MM.1S (cell line): ENCODE measurements at regions not wholly inside any gene's neighbourhood (a gene's known extent, or its start where the extent isn't known, plus 50 kb on each side); places are given as distances from the start of the nearest gene placed in this dataset.
"Not testable (repeated sequence)": the region's sequence is repeated elsewhere in the genome, so short reads cannot be mapped to it uniquely, and the experiment has no call there.

Source experiments
- DNase-seq: peaks from one replicate; pipeline ENCODE4 v3.0.0-alpha.2; 2015
- H2AFZ ChIP-seq: fragments of 300-600 bp; sonication (generic); 2 replicates; pipeline ENCODE4 v1.6.0; 2016; ENCODE audit warnings: antibody characterized with exemption, low read length
- H3F3A ChIP-seq: fragments of 300-600 bp; sonication (generic); 2 replicates; pipeline ENCODE4 v1.6.1; 2016; ENCODE audit warnings: mild to moderate bottlenecking, antibody characterized with exemption, low read length, moderate library complexity, mixed read lengths; ENCODE audit not compliant: insufficient read depth
- H3K27ac ChIP-seq: fragments of 300-600 bp; sonication (generic); 2 replicates; pipeline ENCODE4 v1.5.1; 2016; ENCODE audit warnings: mild to moderate bottlenecking, low read length
- H3K27me3 ChIP-seq: fragments of 300-600 bp; sonication (generic); replicated peaks from 2 replicates; pipeline ENCODE4 v1.6.0; 2016; ENCODE audit warnings: low read length; ENCODE audit not compliant: insufficient read depth
- H3K36me3 ChIP-seq: fragments of 300-600 bp; sonication (generic); replicated peaks from 2 replicates; pipeline ENCODE4 v1.6.1; 2016; ENCODE audit warnings: mild to moderate bottlenecking, low read length, mixed read lengths; ENCODE audit not compliant: insufficient read depth
- H3K4me1 ChIP-seq: fragments of 300-600 bp; sonication (generic); 2 replicates; pipeline ENCODE4 v1.6.1; 2016; ENCODE audit warnings: low read length, mixed read lengths
- H3K4me2 ChIP-seq: fragments of 300-600 bp; sonication (generic); 2 replicates; pipeline ENCODE4 v1.6.0; 2016; ENCODE audit warnings: low read depth, low read length
- H3K4me3 ChIP-seq: fragments of 300-600 bp; sonication (generic); 2 replicates; pipeline ENCODE4 v1.5.1; 2016; ENCODE audit warnings: low read length, mixed read lengths
- H3K79me2 ChIP-seq: fragments of 300-600 bp; sonication (generic); 2 replicates; pipeline ENCODE4 v1.6.1; 2016; ENCODE audit warnings: mixed run types, low read length, mixed read lengths
- H3K9ac ChIP-seq: fragments of 300-600 bp; sonication (generic); 2 replicates; pipeline ENCODE4 v1.6.1; 2016; ENCODE audit warnings: low read length, mixed read lengths
- H3K9me2 ChIP-seq: fragments of 300-600 bp; sonication (generic); replicated peaks from 2 replicates; pipeline ENCODE4 v1.6.1; 2016; ENCODE audit warnings: mild to moderate bottlenecking, low read length, mixed read lengths; ENCODE audit not compliant: insufficient read depth
- H3K9me3 ChIP-seq: fragments of 300-600 bp; sonication (generic); replicated peaks from 2 replicates; pipeline ENCODE4 v1.6.1; 2016; ENCODE audit warnings: mild to moderate bottlenecking, low read length, mixed read lengths; ENCODE audit not compliant: insufficient read depth
- H4K20me1 ChIP-seq: fragments of 300-600 bp; sonication (generic); 2 replicates; pipeline ENCODE4 v1.6.1; 2016; ENCODE audit warnings: mild to moderate bottlenecking, low read length, moderate library complexity, mixed read lengths; ENCODE audit not compliant: insufficient read depth
- EZH2 ChIP-seq: fragments of 300-600 bp; sonication (generic); optimal IDR thresholded peaks from 2 replicates; pipeline ENCODE3; 2017; ENCODE audit warnings: low read depth, mild to moderate bottlenecking, antibody characterized with exemption, low read length, mixed read lengths
- EZH2phosphoT487 ChIP-seq: fragments of 300-600 bp; sonication (generic); IDR thresholded peaks from 2 replicates; pipeline ENCODE4 v1.6.1; 2018; ENCODE audit warnings: antibody characterized with exemption, low read length
- TF ChIP-seq, protein P1 (sequence below): fragments of 300-600 bp; sonication (generic); IDR thresholded peaks from 2 replicates; pipeline ENCODE4 v1.5.1; 2016; ENCODE audit warnings: antibody characterized with exemption, low read length, mixed read lengths

GRCh38 chr6:16894301-16894700 lies 133.0 kb upstream of the ATXN1 start:
- H4K20me1 ChIP-seq: no peaks in the 10 kb centered on the region
- no peak overlapping the region for H3K4me3 ChIP-seq
- no peaks in the 10 kb centered on the region for H3K36me3 ChIP-seq
- H3K27ac ChIP-seq: no peak overlapping the region
- H2AFZ ChIP-seq: no peak overlapping the region
- no peak for DNase-seq
- H3F3A ChIP-seq: no peaks in the 10 kb centered on the region
- H3K9me2 ChIP-seq: no peaks in the 10 kb centered on the region
- H3K4me1 ChIP-seq: no peaks in the 10 kb centered on the region
- no peaks in the 10 kb centered on the region for H3K9me3 ChIP-seq
- no peaks in the 10 kb centered on the region for H3K27me3 ChIP-seq
- TF ChIP-seq EZH2 (no peak), EZH2phosphoT487 (no peak)
- TF ChIP-seq, protein P1, sequence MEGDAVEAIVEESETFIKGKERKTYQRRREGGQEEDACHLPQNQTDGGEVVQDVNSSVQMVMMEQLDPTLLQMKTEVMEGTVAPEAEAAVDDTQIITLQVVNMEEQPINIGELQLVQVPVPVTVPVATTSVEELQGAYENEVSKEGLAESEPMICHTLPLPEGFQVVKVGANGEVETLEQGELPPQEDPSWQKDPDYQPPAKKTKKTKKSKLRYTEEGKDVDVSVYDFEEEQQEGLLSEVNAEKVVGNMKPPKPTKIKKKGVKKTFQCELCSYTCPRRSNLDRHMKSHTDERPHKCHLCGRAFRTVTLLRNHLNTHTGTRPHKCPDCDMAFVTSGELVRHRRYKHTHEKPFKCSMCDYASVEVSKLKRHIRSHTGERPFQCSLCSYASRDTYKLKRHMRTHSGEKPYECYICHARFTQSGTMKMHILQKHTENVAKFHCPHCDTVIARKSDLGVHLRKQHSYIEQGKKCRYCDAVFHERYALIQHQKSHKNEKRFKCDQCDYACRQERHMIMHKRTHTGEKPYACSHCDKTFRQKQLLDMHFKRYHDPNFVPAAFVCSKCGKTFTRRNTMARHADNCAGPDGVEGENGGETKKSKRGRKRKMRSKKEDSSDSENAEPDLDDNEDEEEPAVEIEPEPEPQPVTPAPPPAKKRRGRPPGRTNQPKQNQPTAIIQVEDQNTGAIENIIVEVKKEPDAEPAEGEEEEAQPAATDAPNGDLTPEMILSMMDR: no peak
- H3K79me2 ChIP-seq: no peaks in the 10 kb centered on the region
- H3K4me2 ChIP-seq: no peak overlapping the region
- H3K9ac ChIP-seq: no peak overlapping the region

DNA sequence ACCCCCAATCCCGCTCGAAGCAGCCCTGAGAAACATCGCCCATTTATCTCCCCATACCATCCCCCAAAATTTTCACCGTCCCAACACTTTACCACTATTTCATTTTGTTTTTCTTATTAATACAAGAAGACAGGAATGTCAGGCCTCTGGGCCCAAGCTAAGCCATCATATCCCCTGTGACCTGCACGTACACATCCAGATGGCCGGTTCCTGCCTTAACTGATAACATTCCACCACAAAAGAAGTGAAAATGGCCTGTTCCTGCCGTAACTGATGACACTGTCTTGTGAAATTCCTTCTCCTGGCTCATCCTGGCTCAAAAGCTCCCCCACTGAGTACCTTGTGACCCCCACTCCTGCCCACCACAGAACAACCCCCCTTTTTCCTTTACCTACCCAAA lies 129.8 kb upstream of the ATXN1 start:
- H3F3A ChIP-seq, H3K27ac ChIP-seq, H3K27me3 ChIP-seq, DNase-seq, H3K4me2 ChIP-seq, H3K79me2 ChIP-seq, H3K4me1 ChIP-seq, H3K9ac ChIP-seq, H4K20me1 ChIP-seq, H3K4me3 ChIP-seq, H3K36me3 ChIP-seq, H3K9me2 ChIP-seq, H2AFZ ChIP-seq, H3K9me3 ChIP-seq: not testable (repeated sequence)

GRCh38 chr6:16885411-16886160 lies 124.3 kb upstream of the ATXN1 start:
- H3K27me3 ChIP-seq: no peaks in the 10 kb centered on the region
- H4K20me1 ChIP-seq: no peaks in the 10 kb centered on the region
- H3K4me3 ChIP-seq: no peak overlapping the region
- TF ChIP-seq EZH2 (no peak), EZH2phosphoT487 (no peak)
- TF ChIP-seq, protein P1: no peak
- H2AFZ ChIP-seq: no peak overlapping the region
- H3K9ac ChIP-seq: no peak overlapping the region
- no peaks in the 10 kb centered on the region for H3K9me3 ChIP-seq
- H3K4me2 ChIP-seq: no peak overlapping the region
- no peak overlapping the region for H3K27ac ChIP-seq
- H3F3A ChIP-seq: no peaks in the 10 kb centered on the region
- DNase-seq: no peak
- H3K36me3 ChIP-seq: no peaks in the 10 kb centered on the region
- no peaks in the 10 kb centered on the region for H3K9me2 ChIP-seq
- no peaks in the 10 kb centered on the region for H3K4me1 ChIP-seq
- no peaks in the 10 kb centered on the region for H3K79me2 ChIP-seq

GRCh38 chr6:16884526-16884925 lies 123.3 kb upstream of the ATXN1 start:
- Histone ChIP-seq H3F3A (no peaks in the 10 kb centered on the region), H3K79me2 (no peaks in the 10 kb centered on the region), H3K27me3 (no peaks in the 10 kb centered on the region), H3K36me3 (no peaks in the 10 kb centered on the region), H3K4me3 (no peak overlapping the region), H3K27ac (no peak overlapping the region), H3K9me3 (no peaks in the 10 kb centered on the region), H3K9ac (no peak overlapping the region), H4K20me1 (no peaks in the 10 kb centered on the region), H2AFZ (no peak overlapping the region), H3K9me2 (no peaks in the 10 kb centered on the region), H3K4me2 (no peak overlapping the region), H3K4me1 (no peaks in the 10 kb centered on the region)
- no peak for TF ChIP-seq EZH2phosphoT487
- TF ChIP-seq, protein P1: no peak
- no peak for TF ChIP-seq EZH2
- DNase-seq: no peak
